ENCODE measurements at regions not wholly inside any gene's neighbourhood (a gene's known extent, or its start where the extent isn't known, plus 50 kb on each side); places are given as distances from the start of the nearest gene placed in this dataset.

GRCh38 chr5:36521219-36521618 is 85.2 kb upstream of the SLC1A3 start:
- no peaks in the 10 kb centered on the region for H3K36me3 ChIP-seq (ENCODE audit: control insufficient read depth in 2 of 2, insufficient read depth in 2 of 2, low read length in 1 of 2)
- in situ Hi-C loops (cut with MboI) (no loop called here), intact Hi-C loops (cut with micrococcal nuclease; ENCODE audit: unreplicated experiment) (no loop called here)
- no peak overlapping the region for H2AFZ ChIP-seq (ENCODE audit: control insufficient read depth, low read depth, low read length)
- H3K4me3 ChIP-seq, result no peak overlapping the region
- H4K20me1 ChIP-seq (ENCODE audit: control insufficient read depth, insufficient read depth), result no peaks in the 10 kb centered on the region
- FAIRE-seq (no peak), ATAC-seq (no peak), DNase-seq (ENCODE audit: low read depth, low spot score) (no peak)
- CTCF ChIA-PET, result no interaction called here
- whole genome bisulfite sequencing (ENCODE audit: insufficient coverage, insufficient replicate concordance, low lambda C conversion rate, missing lambda C conversion rate), result 13% methylated on average over 1 of the region's 1 CpG
- no peak overlapping the region for H3K27ac ChIP-seq (ENCODE audit: control insufficient read depth, insufficient read depth)
- no peak overlapping the region for H3K4me2 ChIP-seq (ENCODE audit: control insufficient read depth, insufficient read depth)
- TF ChIP-seq MAX (IDR thresholded peaks at IDR 0.05; ENCODE audit: low read depth, low read length), result no peak
- no peak for TF ChIP-seq ASH2L (IDR thresholded peaks at IDR 0.05; ENCODE audit: borderline replicate concordance, low read depth)
- TF ChIP-seq PKNOX1 (IDR thresholded peaks at IDR 0.05), result no peak
- TF ChIP-seq CUX1 (IDR thresholded peaks at IDR 0.05; ENCODE audit: insufficient replicate concordance, low read depth, low read length), result no peak
- no peak for TF ChIP-seq SMARCA5 (IDR thresholded peaks at IDR 0.05)
- no peak for TF ChIP-seq RCOR1 (conservative IDR thresholded peaks at IDR 0.05; ENCODE audit: low read depth, low read length)
- TF ChIP-seq PAX8 (IDR thresholded peaks at IDR 0.05), result no peak
- TF ChIP-seq IRF5 (IDR thresholded peaks at IDR 0.05; ENCODE audit: borderline replicate concordance), result no peak
- no peak for TF ChIP-seq YY1 (IDR thresholded peaks at IDR 0.05; ENCODE audit: low read depth, low read length)
- TF ChIP-seq SMAD1 (IDR thresholded peaks at IDR 0.05; ENCODE audit: low read depth, partially characterized antibody), result no peak
- no peak for TF ChIP-seq ATF2 (IDR thresholded peaks at IDR 0.05; ENCODE audit: low read length)
- no peak for TF ChIP-seq ATF7 (IDR thresholded peaks at IDR 0.05; ENCODE audit: low read depth)
- no peak for TF ChIP-seq HDGF (IDR thresholded peaks at IDR 0.05)
- no peak for TF ChIP-seq MYB (IDR thresholded peaks at IDR 0.05; ENCODE audit: borderline replicate concordance, low read depth, low read length)
- TF ChIP-seq ZZZ3 (IDR thresholded peaks at IDR 0.05; ENCODE audit: control insufficient read depth, insufficient read length, low read depth), result no peak
- TF ChIP-seq IRF4 (IDR thresholded peaks at IDR 0.05; ENCODE audit: low read depth, low read length), result no peak
- no peak for TF ChIP-seq CBX3 (IDR thresholded peaks at IDR 0.05; ENCODE audit: borderline replicate concordance, low read depth)
- no peak for TF ChIP-seq ESRRA (IDR thresholded peaks at IDR 0.05; ENCODE audit: low read length)
- H3K27me3 ChIP-seq (replicated peaks in 1 of 2; ENCODE audit: control insufficient read depth in 2 of 2, insufficient read depth in 2 of 2, low read length in 1 of 2), result no peaks in the 10 kb centered on the region
- H3K9me3 ChIP-seq (replicated peaks; ENCODE audit: control insufficient read depth, insufficient read depth, low read length), result no peaks in the 10 kb centered on the region; the same call in 2 of the 3 replicates
- H3K4me1 ChIP-seq (ENCODE audit: control insufficient read depth, insufficient read depth, low read length), result no peaks in the 10 kb centered on the region
- POLR2A ChIA-PET, result no interaction called here
- RAD21 ChIA-PET (ENCODE audit: unreplicated experiment), result no interaction called here
- SMC1A ChIA-PET (ENCODE audit: uncharacterized antibody, unreplicated experiment), result no interaction called here
- H3K9ac ChIP-seq (ENCODE audit: control insufficient read depth, insufficient read depth, low read length), result no peak overlapping the region
- H3K79me2 ChIP-seq (ENCODE audit: control insufficient read depth, insufficient read depth, low read length), result no peaks in the 10 kb centered on the region
- BruUV-seq (replicated peaks), result no TSS peak
